ENCODE measurements at regions not wholly inside any gene's neighbourhood (a gene's known extent, or its start where the extent isn't known, plus 50 kb on each side); places are given as distances from the start of the nearest gene placed in this dataset.

GRCh38 chr4:162640152-162640551 lies 476.4 kb upstream of the FSTL5 start:
- DNase-seq (ENCODE audit: low read depth) = no peak

GRCh38 chr4:162634390-162634789 lies 470.6 kb upstream of the FSTL5 start:
- no peak for DNase-seq (ENCODE audit: low read depth)

GRCh38 chr4:162622664-162623063 lies 458.9 kb upstream of the FSTL5 start:
- no peak for DNase-seq (ENCODE audit: low read depth)

GRCh38 chr4:162610116-162610515 lies 446.3 kb upstream of the FSTL5 start:
- no peak for DNase-seq (ENCODE audit: low read depth)

GRCh38 chr4:162586266-162586665 lies 422.5 kb upstream of the FSTL5 start:
- DNase-seq (ENCODE audit: low read depth) = no peak

- no peak for DNase-seq (ENCODE audit: low read depth)
These were observed 418.4 kb upstream of the FSTL5 start for GRCh38 chr4:162582180-162582579.

- no peak for DNase-seq (ENCODE audit: low read depth)
These were observed 401.9 kb upstream of the FSTL5 start for GRCh38 chr4:162565730-162566129.

GRCh38 chr4:162560073-162560472 lies 396.3 kb upstream of the FSTL5 start:
- DNase-seq (ENCODE audit: low read depth) = no peak

GRCh38 chr4:162557516-162558106 lies 393.8 kb upstream of the FSTL5 start:
- no peak for DNase-seq (ENCODE audit: low read depth)

- DNase-seq (ENCODE audit: low read depth) = no peak
These were observed 371.3 kb upstream of the FSTL5 start for GRCh38 chr4:162535121-162535520.

- no peak for DNase-seq (ENCODE audit: low read depth)
These were observed 359.4 kb upstream of the FSTL5 start for GRCh38 chr4:162523171-162523570.

- DNase-seq (ENCODE audit: low read depth) = no peak
These were observed 358.9 kb upstream of the FSTL5 start for GRCh38 chr4:162522724-162523123.

- DNase-seq (ENCODE audit: low read depth) = no peak
These were observed 347.1 kb upstream of the FSTL5 start for GRCh38 chr4:162510937-162511336.

- no peak for DNase-seq (ENCODE audit: low read depth)
These were observed 346.3 kb upstream of the FSTL5 start for GRCh38 chr4:162510115-162510514.

- no peak for DNase-seq (ENCODE audit: low read depth)
These were observed 345.5 kb upstream of the FSTL5 start for GRCh38 chr4:162509333-162509732.

GRCh38 chr4:162506253-162506652 lies 342.5 kb upstream of the FSTL5 start:
- DNase-seq (ENCODE audit: low read depth) = no peak

GRCh38 chr4:162503868-162504267 lies 340.1 kb upstream of the FSTL5 start:
- no peak for DNase-seq (ENCODE audit: low read depth)

GRCh38 chr4:162502109-162502508 lies 338.3 kb upstream of the FSTL5 start:
- DNase-seq (ENCODE audit: low read depth) = no peak

GRCh38 chr4:162499478-162499877 lies 335.7 kb upstream of the FSTL5 start:
- DNase-seq (ENCODE audit: low read depth) = no peak

- no peak for DNase-seq (ENCODE audit: low read depth)
These were observed 334.4 kb upstream of the FSTL5 start for GRCh38 chr4:162498168-162498567.

GRCh38 chr4:162497564-162498167 lies 333.9 kb upstream of the FSTL5 start:
- peak; percentile 11 for DNase-seq (ENCODE audit: low read depth)

GRCh38 chr4:162494935-162495334 lies 331.1 kb upstream of the FSTL5 start:
- no peak for DNase-seq (ENCODE audit: low read depth)

- no peak for DNase-seq (ENCODE audit: low read depth)
These were observed 321.7 kb upstream of the FSTL5 start for GRCh38 chr4:162485486-162485885.

GRCh38 chr4:162475246-162475645 lies 311.4 kb upstream of the FSTL5 start:
- DNase-seq (ENCODE audit: low read depth) = no peak

All from GM04504 (cell line).